ENCODE measurements at regions not wholly inside any gene's neighbourhood (a gene's known extent, or its start where the extent isn't known, plus 50 kb on each side); places are given as distances from the start of the nearest gene placed in this dataset.
"Not testable (repeated sequence)": the region's sequence is repeated elsewhere in the genome, so short reads cannot be mapped to it uniquely, and the experiment has no call there.

DNA sequence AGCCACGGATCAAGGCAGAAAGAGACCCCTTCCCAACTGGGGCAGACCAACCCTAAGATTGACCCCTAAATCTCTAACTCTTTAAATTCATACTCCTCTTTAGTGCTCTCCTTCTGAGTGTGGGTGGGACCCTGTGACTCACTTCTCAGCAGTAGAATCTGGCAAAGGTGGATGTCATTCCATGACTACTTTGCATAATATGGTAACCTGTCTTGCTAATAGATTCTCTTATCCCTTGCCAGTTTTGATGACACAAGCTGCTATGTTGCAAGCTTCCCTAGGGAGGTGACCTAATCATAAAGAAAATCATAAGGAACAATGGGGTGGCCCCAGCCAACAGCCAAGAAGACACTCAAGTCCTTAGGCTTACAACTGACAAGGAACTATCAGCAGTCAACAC lies 155.4 kb upstream of the VWC2 start:
- no peak for DNase-seq

- no peak for DNase-seq
These were observed 149.5 kb upstream of the VWC2 start for GRCh38 chr7:49623943-49624342.

DNA sequence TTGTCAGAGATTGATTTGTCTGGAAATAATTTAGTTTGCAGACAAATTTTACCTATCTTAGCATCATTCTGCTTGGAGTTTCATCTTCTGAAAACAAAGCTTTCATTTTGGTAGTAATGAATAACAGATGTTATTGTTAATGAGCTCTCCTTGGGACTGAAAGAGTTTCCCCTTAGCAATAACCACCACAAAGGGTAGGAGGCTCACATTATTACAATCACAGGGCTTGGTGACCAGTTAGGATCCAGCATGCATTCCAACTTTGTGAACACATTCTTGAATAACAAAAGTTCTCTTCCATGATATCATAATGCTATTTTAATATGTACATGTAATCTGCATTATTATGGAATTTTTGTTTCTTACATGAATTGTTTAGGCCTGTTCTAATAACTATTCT lies 148.8 kb upstream of the VWC2 start:
- DNase-seq = no peak

GRCh38 chr7:49630513-49630912 lies 142.9 kb upstream of the VWC2 start:
- no peak for DNase-seq

GRCh38 chr7:49631071-49631815 lies 142.2 kb upstream of the VWC2 start:
- no peak for DNase-seq

- DNase-seq = no peak
These were observed 141.5 kb upstream of the VWC2 start for GRCh38 chr7:49631960-49632359.

DNA sequence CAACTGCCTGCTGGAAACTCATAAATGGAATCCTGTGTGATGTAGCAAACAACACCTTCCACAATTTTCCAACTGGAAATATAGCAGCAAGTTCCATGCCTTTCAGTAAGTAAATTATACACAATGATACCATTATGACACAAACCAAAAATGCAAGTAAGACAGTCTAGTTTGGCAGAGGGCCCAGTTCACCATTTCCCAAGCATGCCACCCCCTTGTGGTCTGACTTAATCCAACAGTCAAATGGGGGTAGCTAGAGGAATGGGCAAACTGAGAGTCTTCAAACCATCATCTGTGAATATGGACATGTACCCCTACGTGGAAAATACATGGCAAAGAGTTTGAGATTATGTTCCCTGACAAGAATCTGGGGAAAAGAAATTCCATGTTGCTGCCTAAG lies 137.6 kb upstream of the VWC2 start:
- DNase-seq = no peak

DNA sequence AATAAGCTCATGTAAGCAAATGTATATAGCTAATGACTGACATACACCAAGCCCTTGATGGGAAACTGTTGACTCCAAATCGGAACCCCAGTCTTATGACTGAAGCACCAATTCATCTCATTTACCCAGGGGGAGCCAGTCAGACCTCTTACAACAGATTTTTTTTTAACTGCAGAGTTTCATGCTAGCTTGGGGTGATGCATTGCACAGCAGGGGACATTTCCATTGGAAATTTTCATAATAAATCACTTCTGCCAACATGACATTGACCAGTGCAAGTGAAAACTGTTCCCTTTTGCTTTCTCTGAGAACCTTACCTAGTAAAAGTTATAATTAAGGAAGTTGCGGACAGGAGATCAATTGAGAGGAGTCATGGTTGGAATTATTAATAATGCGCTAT lies 137.0 kb upstream of the VWC2 start:
- no peak for DNase-seq

- no peak for DNase-seq
These were observed 135.3 kb upstream of the VWC2 start for GRCh38 chr7:49638166-49638565.

DNA sequence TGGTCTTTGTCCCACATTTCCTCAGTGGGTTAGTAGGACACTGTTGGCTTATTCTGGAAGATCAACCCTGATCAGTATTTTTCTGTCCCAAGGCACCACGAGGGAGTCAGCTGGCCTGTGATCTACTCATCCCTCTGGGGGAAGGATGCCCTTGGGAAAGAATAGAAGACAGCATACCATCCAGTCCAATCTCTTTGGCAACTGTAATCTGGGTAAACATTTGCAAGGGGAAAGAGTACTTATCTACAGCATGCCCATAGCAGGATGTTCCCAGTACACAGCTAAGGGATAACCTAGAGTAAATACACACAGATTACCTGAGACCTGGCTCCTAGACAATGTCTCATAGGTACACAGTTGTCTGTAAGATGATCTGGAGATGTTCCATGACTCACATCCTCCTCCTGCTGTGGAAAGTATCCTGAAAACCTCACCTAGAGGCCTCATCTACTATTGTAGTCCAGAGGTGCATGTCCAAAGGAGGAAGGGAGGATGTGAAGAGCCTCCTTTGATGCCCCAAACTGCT lies 134.3 kb upstream of the VWC2 start:
- no peak for DNase-seq

GRCh38 chr7:49639808-49640207 lies 133.6 kb upstream of the VWC2 start:
- no peak for DNase-seq

DNA sequence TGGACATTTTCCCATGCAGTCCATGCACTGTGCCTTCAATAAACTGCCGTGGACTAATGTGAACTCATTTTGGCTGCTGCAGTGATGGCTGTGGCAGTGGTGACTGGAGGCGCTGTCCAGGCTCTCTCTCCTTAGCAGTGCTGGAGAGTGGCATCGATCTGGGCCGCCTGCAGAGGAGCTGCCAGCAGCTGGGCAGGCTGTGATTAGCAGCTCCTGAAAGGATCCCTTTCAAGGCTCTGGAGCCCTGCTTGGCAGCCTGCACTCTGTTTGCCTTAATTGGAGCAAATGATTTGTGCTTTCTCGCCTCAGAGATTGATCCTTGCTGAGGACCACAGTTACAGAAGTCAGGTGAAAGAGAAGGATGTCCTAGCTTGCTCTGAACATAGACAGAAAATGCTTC lies 130.1 kb upstream of the VWC2 start:
- DNase-seq = peak; percentile 47

- no peak for DNase-seq
These were observed 129.7 kb upstream of the VWC2 start for GRCh38 chr7:49643736-49644135.

DNA sequence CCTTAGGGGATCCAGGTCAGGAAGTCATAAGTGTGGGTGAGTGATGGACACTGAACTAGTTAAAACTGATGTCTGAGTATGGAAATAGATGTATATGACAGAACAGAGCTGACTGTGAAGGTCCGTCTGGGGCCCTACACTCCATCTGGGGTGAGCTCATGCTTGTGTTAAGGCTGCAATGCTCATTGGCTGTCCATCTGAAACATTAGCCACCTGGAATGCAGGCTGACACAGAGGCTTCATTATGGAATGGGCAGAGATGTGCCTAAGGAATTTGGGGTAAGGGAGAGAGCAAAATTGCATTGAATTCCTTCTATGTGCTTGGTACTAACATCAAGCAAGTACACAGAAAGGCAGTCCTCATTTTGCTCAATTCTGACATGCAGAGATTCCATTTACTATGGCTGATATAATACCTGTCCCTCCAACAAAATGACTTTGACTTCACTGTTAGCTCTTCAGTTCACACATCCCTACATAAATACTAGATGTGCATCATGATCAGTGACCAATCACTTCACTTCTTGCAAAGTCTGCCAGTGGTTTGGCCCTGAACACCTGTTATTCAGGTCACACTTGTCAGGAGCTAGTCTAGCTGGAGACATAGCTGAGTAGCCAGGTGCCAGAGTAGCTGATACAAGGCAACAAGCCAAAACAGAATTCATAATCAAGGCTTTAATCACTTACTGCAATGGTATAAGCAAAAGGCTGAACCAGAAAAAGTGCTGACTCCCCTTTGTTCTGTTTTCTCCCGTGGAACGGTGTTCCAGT lies 128.9 kb upstream of the VWC2 start:
- DNase-seq = no peak

GRCh38 chr7:49645296-49645695 lies 128.1 kb upstream of the VWC2 start:
- DNase-seq = no peak

GRCh38 chr7:49660170-49660783 lies 113.2 kb upstream of the VWC2 start:
- DNase-seq = no peak

- no peak for DNase-seq
These were observed 112.5 kb upstream of the VWC2 start for GRCh38 chr7:49660976-49661375.

GRCh38 chr7:49665963-49666362 lies 107.5 kb upstream of the VWC2 start:
- not testable (repeated sequence) for DNase-seq

DNA sequence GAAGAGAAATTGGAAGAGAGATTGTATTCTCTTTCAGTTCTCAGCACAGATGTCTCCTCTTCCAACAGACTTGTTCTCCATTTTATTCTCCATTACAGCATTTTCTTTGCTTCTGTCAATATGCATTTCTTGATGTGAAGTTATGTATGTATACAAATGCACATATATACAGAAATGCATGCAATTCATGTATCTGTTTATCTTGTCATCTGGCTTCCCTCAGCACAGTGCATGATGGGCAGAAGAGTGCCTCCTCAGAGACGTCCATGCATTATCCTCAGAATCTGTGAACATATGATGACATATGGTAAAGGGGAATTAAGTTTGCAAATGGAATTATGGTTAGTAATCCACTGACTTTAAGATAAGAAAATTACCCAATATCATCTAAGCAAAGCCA lies 106.7 kb upstream of the VWC2 start:
- no peak for DNase-seq

- no peak for DNase-seq
These were observed 104.2 kb upstream of the VWC2 start for GRCh38 chr7:49669285-49669684.

GRCh38 chr7:49669692-49670260 lies 103.7 kb upstream of the VWC2 start:
- no peak for DNase-seq

DNA sequence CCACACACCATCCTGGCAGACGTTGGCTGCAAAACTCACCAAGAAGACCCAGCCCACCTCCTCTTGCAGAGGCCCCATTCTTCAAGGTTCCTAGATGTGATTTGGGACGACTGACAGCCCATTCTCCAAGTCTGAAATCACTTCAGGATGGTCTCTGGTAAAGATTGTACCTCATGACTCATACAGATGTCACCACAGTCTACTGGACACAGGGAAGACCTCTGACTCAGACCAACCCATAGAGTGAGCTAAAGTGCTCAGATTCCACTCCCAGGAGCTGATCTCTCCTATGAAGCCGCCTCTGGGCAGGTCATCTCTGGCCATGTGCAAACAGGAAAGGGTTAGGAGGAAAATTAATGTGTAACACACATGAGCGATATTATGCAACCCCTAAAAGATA lies 102.4 kb upstream of the VWC2 start:
- DNase-seq = no peak

GRCh38 chr7:49692516-49692915 lies 80.9 kb upstream of the VWC2 start:
- DNase-seq = no peak

GRCh38 chr7:49695971-49696370 lies 77.5 kb upstream of the VWC2 start:
- no peak for DNase-seq

Measured in midbrain (tissue), 1 donor.